Activated CD8-positive, alpha-beta memory T cell treated with anti-CD3 and anti-CD28 coated beads, Interleukin-2, amount 50 U/mL, for 48 hours (primary cell): ENCODE measurements at regions not wholly inside any gene's neighbourhood (a gene's known extent, or its start where the extent isn't known, plus 50 kb on each side); places are given as distances from the start of the nearest gene placed in this dataset.
"Not testable (repeated sequence)": the region's sequence is repeated elsewhere in the genome, so short reads cannot be mapped to it uniquely, and the experiment has no call there.

Source experiments
- DNase-seq: peaks from one replicate; pipeline ENCODE4 v3.0.0-alpha.2; 2020

DNA sequence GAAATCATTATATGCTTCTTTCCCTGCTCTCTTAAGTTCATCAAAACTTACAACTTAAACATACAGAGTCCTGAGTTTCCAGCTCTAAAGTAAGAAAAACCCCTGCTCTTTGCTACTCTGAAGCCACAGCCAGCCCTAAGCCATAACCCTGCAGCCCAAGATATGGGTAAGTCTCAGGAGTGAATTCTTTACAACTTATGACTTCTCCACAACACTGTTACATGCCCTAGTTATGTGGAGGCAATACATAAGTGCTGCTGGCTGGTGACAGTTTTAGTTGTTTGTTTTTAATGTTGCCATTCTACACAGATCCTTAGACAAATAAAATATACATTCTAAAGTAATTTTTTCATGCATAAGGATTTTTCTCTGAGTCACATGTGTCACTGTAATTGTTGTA, 100.2 kb downstream of the FBXO8 start:
- DNase-seq: no peak

DNA sequence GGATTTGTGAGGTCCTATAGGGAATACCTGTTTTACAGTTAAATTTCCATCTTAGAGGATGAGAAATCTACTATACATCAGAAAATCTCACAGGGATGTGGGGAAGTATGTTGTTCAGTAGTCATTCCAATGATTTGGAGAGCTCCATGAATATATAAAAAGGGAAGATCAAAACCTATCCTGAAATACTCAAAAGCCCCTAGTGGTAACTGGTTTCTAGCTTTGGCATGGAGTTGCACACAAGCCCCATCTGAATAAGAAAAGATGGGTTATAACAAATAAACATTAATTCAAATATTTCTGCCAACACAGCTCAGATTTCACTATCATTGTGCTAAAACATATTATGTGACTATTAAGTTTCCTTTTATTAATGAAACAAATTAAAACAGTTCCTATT, 101.6 kb downstream of the FBXO8 start:
- no peak for DNase-seq

GRCh38 chr4:174177536-174177935, 105.9 kb downstream of the FBXO8 start:
- no peak for DNase-seq

GRCh38 chr4:174175836-174176235, 107.6 kb downstream of the FBXO8 start:
- DNase-seq: not testable (repeated sequence)

GRCh38 chr4:174173360-174173759, 110.1 kb downstream of the FBXO8 start:
- no peak for DNase-seq

DNA sequence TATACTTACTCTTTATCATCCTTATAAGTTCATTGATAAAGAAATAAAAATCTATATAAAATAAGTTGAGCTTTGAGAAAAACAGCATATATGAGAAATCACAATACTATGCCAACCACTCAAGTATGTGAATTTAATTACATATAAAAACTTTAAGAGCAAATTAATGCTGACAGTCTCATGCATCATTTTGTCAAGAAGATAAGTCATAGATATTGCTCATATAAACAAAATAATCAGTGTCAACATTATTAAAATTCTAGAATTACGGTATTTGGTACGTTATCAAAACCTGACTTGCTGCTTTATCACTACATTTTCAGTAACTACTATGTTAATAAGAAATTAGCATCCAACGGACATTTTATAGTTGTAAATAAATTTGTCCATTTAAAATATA, 111.2 kb downstream of the FBXO8 start:
- no peak for DNase-seq

GRCh38 chr4:174170906-174171305, 112.6 kb downstream of the FBXO8 start:
- no peak for DNase-seq

DNA sequence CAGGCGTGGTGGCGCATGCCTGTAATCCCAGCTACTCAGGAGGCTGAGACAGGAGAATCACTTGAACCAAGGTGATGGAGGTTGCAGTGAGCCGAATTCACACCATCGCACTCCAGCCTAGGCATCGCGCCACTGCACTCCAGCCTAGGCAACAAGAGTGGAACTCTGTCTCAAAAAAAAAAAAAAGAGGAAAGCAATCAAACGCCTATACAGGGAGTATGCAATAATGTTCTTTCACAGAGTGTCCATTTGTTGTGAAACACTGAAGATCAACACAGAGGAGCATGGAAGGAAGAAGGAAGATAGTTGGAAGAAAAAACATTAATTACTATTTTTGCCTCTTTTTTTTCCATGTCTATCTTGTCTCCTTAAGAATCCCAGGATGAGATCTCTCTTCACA, 113.4 kb downstream of the FBXO8 start:
- no peak for DNase-seq

GRCh38 chr4:174157106-174157607, 126.3 kb downstream of the FBXO8 start:
- no peak for DNase-seq

DNA sequence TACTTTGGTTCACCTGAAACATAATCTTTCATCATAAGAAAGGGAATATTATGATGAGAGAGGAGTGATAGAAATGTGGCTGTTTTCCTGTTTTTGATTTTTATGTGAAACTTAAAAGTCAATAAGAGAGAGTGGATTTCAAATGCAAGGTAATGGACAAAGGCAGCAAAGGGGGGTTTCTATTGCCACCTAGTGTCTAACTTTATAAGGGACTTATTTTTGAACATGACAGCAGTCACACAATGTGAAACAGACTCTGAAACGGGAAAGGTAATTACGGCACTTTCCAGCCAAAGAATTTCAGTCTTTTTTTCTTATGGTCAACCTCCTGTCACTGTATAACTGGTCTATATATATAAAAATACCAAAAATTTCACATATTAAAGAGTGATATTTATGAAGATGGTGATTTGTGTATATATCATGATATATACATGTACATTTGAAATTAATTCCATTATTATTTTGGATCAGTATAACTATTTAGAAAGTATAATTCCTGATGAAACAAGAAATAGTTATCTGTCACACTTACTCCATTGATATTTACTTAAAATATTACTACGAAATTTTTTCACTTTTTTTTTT, 127.1 kb downstream of the FBXO8 start:
- DNase-seq: no peak

DNA sequence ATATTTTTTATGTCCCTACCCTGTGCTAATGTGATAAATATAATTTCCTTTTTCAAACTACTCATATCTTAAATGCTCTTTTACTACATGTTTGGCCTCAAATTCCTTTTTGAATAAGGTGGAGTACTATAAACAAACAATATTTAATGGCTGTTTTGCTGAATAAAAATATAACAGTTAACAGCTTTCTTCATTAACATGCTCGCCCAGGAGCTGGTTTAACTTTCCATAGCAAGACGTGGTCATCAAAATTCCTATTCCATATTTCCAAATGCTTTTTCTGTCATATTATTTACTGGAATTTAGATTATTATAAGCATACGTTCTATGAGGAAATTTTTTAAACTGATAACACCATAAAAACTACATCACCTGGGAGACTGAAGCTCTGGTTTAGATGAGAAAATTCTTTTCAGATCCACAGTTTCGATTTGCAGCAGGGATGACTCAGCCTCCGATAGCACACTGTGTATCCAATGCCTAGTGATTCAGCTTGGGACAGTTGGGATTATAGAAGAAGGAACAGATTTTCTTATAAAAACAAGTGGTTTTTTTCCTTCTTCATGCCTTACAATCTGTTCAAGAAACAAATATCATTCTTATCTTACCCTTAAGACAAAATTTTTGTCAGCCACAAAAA, 129.1 kb downstream of the FBXO8 start:
- no peak for DNase-seq

DNA sequence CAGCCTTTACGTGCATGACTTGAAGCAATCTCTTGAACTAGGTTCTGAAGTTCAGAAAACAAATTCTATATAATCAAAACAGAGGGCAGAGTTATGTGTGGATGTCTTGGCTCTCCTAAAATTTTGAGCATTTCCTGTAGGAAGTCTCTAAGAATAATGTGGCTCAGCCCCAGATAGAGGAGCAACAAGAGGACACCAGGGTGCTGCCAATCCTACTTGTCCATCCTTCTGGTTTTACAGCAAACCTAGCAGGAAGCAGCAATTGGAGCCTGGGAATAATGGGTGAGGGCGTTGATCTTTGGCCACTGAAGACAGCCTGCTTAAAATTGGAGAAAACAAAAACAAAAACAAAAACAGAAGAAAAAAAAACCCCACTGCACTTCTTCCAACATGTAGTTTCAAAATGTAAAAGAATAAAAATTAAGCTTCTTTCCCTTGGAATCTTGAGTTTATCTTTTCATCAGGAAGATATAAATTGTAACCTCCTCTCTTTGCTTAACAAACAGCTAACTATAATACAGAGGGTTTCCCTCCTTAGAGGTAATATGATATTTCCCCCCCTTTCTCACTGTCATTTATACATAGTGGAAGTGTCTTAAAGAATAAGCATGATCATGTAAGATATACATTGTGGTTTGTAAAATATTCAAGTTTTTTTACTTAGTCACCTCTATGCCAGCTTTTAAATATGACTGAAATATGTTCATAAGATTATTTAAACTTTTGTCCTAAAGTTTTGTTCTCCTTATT, 130.6 kb downstream of the FBXO8 start:
- DNase-seq: no peak

GRCh38 chr4:174147863-174148262, 135.6 kb downstream of the FBXO8 start:
- DNase-seq: no peak

- DNase-seq: no peak
Observed at GRCh38 chr4:174144106-174144505, 139.4 kb downstream of the FBXO8 start.

DNA sequence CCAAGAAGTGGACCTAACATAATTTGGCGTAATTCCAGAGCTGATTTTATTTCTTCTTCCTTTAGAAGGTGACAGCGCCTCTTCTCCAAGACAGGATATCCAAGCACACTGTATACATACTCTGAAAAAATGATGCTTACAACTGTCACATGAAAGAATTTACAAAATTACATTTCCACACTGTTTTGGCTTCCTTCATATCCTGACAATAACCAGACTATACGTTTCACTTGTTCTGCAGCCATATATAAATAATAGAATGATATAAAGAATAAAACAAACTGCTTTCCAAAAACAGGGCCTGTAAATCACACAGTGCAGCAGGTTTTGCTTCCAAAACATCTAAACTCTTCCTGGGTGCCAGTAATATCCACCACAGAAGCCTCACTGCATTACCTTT, 141.6 kb downstream of the FBXO8 start:
- DNase-seq: no peak

DNA sequence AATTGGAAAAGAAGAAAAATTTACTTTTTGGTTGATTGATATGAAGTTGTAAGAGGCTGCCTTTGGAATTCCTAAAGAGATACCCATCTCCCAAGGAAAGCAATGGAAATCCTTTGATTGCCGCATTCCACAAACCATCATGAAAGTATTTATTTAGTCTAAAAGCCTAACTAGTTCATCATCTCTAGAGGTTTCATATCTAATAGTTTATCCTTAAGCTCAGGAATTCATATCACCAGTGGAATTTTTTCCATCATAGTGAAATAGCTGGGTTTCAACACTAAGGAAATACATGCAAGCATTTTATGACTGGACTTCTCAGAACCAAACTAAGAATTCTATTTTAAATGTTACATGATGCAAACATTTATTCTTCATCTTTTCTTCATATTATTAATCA, 144.9 kb downstream of the FBXO8 start:
- no peak for DNase-seq

DNA sequence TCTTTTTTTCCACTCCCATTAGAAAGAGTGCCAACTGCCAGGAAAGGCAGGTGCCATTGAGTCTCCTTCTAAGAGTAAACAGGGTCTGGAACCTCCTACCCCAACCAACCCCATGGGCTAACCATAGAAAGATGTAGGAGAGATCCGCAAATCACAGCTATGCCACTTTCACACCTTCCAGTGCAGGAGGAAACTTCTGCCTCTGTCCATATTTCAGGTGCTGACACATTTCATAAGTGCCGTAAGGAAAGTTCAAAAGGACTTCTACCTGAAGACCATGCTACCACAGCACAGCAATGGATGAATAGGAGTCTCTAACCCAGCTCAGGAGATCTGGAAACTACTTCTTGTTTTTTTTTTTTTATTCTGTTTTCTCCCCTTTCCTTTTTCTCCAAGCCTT, 145.8 kb downstream of the FBXO8 start:
- no peak for DNase-seq

DNA sequence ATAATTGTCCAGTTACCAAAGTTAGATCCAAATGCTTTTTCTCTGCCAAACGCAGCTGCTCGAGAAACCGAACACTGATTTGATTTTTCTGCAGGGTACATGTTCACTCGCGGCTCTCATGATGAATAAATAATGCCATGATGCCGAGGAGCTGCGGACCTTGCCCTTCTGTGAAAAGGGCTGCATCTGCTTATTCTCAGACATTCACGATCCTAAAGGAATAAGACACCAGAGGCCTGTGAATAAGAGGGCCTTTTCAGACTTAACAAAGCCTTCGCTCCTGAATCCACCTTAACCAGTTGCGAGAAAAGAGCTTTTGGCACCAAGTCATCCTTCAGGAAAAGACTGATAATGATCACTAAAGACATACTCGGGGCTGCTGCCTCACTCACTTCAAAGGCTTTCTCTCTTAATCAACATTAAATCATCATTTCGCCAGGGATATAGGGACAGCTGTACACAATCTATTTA, 147.5 kb downstream of the FBXO8 start:
- no peak for DNase-seq

DNA sequence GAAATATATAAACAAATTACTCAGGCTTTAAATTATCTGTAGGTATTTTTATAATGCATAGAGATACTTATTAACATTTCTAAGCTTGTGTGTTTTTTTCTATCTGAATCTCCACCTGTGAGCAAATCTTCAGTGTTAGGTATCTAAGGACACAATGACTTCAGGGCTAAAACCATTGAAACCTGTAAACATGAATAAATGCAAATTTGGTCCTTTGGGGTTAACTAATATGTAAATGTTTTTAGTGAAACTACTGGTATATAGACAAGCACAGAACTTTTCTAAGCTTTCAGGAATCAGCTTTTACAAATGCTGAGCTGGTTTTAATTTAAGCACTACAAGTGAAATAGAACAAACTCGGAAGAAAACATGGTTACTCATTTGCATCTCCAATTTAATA, 147.9 kb downstream of the FBXO8 start:
- no peak for DNase-seq

DNA sequence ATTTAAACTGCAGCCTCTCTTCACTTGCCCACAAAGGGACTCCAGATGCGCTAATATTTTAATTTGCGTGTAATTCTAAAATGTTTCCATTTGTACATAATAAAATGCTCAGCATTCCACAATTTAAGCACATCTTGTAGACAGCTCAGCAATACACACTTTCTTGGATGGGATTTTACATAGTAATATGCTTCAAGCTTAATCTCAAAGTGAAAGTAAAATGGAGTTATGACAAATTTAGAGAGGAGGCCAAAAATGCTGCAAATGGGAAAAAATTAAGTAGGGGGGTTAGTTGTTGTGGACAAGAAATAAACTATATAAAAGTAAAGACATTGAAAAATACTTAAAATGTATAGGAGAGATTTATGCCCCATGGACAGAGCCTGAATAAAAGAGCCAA, 149.1 kb downstream of the FBXO8 start:
- no peak for DNase-seq

GRCh38 chr4:174133551-174133950, 149.9 kb downstream of the FBXO8 start:
- no peak for DNase-seq

GRCh38 chr4:174131901-174132300, 151.6 kb downstream of the FBXO8 start:
- no peak for DNase-seq

DNA sequence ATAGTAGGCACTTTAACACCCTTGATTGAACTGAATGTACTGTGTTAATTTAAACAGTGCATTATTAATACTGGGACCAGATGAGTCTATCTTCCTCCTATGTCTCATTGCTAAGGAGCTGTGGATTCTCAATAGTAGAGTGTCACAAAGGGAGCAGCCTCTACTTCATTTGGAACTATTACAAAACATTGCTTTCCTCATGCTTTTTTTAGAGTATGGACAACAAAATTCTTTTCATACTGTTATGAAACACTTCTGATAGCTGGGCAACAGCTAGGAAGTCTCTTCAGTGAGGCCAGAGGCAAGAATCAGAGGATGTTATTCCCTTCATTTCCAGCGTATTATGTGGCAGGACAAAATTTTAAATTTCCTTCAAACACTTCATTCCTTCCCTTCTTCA, 160.8 kb downstream of the FBXO8 start:
- no peak for DNase-seq
